Neural progenitor cell (in vitro differentiated cells): ENCODE measurements at regions not wholly inside any gene's neighbourhood (a gene's known extent, or its start where the extent isn't known, plus 50 kb on each side); places are given as distances from the start of the nearest gene placed in this dataset.

ENCODE experiments used
- DNase-seq: peaks from one replicate; pipeline ENCODE4 v3.0.0-alpha.2; 2016; ENCODE audit warnings: low spot score
- H2AFZ ChIP-seq: fragments of 200-600 bp; sonication (generic); replicated peaks from 2 replicates; pipeline ENCODE4 v1.6.1; 2016; ENCODE audit warnings: antibody characterized with exemption
- H3F3A ChIP-seq: fragments of 200-600 bp; sonication (generic); 2 replicates; pipeline ENCODE4 v1.6.1; 2016; ENCODE audit warnings: antibody characterized with exemption, low read depth
- H3K27ac ChIP-seq: fragments of 200-600 bp; sonication (generic); 2 replicates; pipeline ENCODE4 v1.5.1; 2016; ENCODE audit warnings: mild to moderate bottlenecking
- H3K27me3 ChIP-seq: fragments of 200-600 bp; sonication (generic); 2 replicates; pipeline ENCODE4 v1.6.1; 2016; ENCODE audit warnings: mild to moderate bottlenecking, moderate library complexity
- H3K36me3 ChIP-seq: fragments of 200-600 bp; sonication (generic); 2 replicates; pipeline ENCODE4 v1.5.1; 2016
- H3K4me1 ChIP-seq: fragments of 200-600 bp; sonication (generic); 2 replicates; pipeline ENCODE4 v1.6.1; 2016; ENCODE audit warnings: mixed run types
- H3K4me2 ChIP-seq: fragments of 200-600 bp; sonication (generic); 2 replicates; pipeline ENCODE4 v1.6.1; 2016
- H3K4me3 ChIP-seq: fragments of 200-600 bp; sonication (generic); 2 replicates; pipeline ENCODE4 v1.5.1; 2016
- H3K79me2 ChIP-seq: fragments of 200-600 bp; sonication (generic); 2 replicates; pipeline ENCODE4 v1.6.1; 2016; ENCODE audit warnings: low read depth
- H3K9ac ChIP-seq: fragments of 200-600 bp; sonication (generic); 2 replicates; pipeline ENCODE4 v1.6.1; 2016
- H3K9me3 ChIP-seq: fragments of 200-600 bp; sonication (generic); 2 replicates; pipeline ENCODE4 v1.5.1; 2016; ENCODE audit warnings: low read depth
- H4K20me1 ChIP-seq: fragments of 200-600 bp; sonication (generic); 2 replicates; pipeline ENCODE4 v1.6.1; 2016; ENCODE audit warnings: low read depth
- H3K27ac Mint-ChIP-seq: 3 replicates; pipeline ENCODE4 v1.8.0; 2021; ENCODE audit warnings: mixed read lengths
- H3K27me3 Mint-ChIP-seq: 2 replicates; pipeline ENCODE4 v1.8.0; 2022; ENCODE audit warnings: low read depth, mild to moderate bottlenecking, inconsistent platforms, moderate library complexity, mixed read lengths; ENCODE audit not compliant: insufficient read depth
- H3K36me3 Mint-ChIP-seq: 3 replicates; pipeline ENCODE4 v1.8.0; 2021; ENCODE audit warnings: mixed read lengths
- H3K4me1 Mint-ChIP-seq: 3 replicates; pipeline ENCODE4 v1.8.0; 2021; ENCODE audit warnings: mixed read lengths
- H3K4me3 Mint-ChIP-seq: 3 replicates; pipeline ENCODE4 v1.8.0; 2021; ENCODE audit warnings: mild to moderate bottlenecking, moderate library complexity, mixed read lengths
- H3K9me3 Mint-ChIP-seq: 3 replicates; pipeline ENCODE4 v1.8.0; 2020; ENCODE audit warnings: mixed read lengths
- CTCF ChIP-seq: fragments of 200-600 bp; sonication (generic); IDR thresholded peaks from 2 replicates; pipeline ENCODE4 v1.5.1; 2017; ENCODE audit warnings: antibody characterized with exemption, mild to moderate bottlenecking
- EZH2 ChIP-seq: fragments of 200-600 bp; sonication (generic); IDR thresholded peaks from 2 replicates; pipeline ENCODE4 v1.6.1; 2017; ENCODE audit warnings: antibody characterized with exemption, mild to moderate bottlenecking, moderate library complexity
- EZH2phosphoT487 ChIP-seq: fragments of 200-600 bp; sonication (generic); IDR thresholded peaks from 2 replicates; pipeline ENCODE4 v1.6.1; 2017; ENCODE audit warnings: antibody characterized with exemption

- DNase-seq: no peak
- Histone ChIP-seq H2AFZ (no peak overlapping the region), H3K4me1 (peaks cover 22% of the 10 kb centered on the region), H3K9ac (no peak overlapping the region), H4K20me1 (no peaks in the 10 kb centered on the region), H3K9me3 (no peaks in the 10 kb centered on the region), H3K4me3 (no peak overlapping the region), H3K79me2 (no peaks in the 10 kb centered on the region), H3K27me3 (no peaks in the 10 kb centered on the region), H3F3A (peaks cover 14% of the 10 kb centered on the region), H3K27ac (no peak overlapping the region), H3K4me2 (no peak overlapping the region), H3K36me3 (no peaks in the 10 kb centered on the region)
- TF ChIP-seq EZH2phosphoT487 (no peak), CTCF (peak; percentile 22)
- H3K4me3 Mint-ChIP-seq: no peak overlapping the region
- no peaks in the 10 kb centered on the region for H3K36me3 Mint-ChIP-seq
- no peaks in the 10 kb centered on the region for H3K27me3 Mint-ChIP-seq
- peaks cover 52% of the 10 kb centered on the region for H3K4me1 Mint-ChIP-seq
- no peaks in the 10 kb centered on the region for H3K9me3 Mint-ChIP-seq
- H3K27ac Mint-ChIP-seq: no peak overlapping the region
These were observed 426.6 kb upstream of the THBS1 start for GRCh38 chr15:39154227-39154638.

- TF ChIP-seq EZH2 (no peak), EZH2phosphoT487 (no peak), CTCF (no peak)
- Mint-ChIP-seq H3K27me3 (no peaks in the 10 kb centered on the region), H3K4me3 (no peak overlapping the region), H3K27ac (no peak overlapping the region), H3K36me3 (no peaks in the 10 kb centered on the region), H3K9me3 (no peaks in the 10 kb centered on the region), H3K4me1 (peaks cover 50% of the 10 kb centered on the region)
- Histone ChIP-seq H4K20me1 (no peaks in the 10 kb centered on the region), H3K79me2 (no peaks in the 10 kb centered on the region), H3F3A (peaks cover 14% of the 10 kb centered on the region), H3K27ac (no peak overlapping the region), H3K27me3 (no peaks in the 10 kb centered on the region), H2AFZ (no peak overlapping the region), H3K9me3 (no peaks in the 10 kb centered on the region), H3K4me2 (no peak overlapping the region), H3K9ac (no peak overlapping the region), H3K4me1 (peaks cover 22% of the 10 kb centered on the region), H3K36me3 (no peaks in the 10 kb centered on the region), H3K4me3 (no peak overlapping the region)
- no peak for DNase-seq
These were observed 426.1 kb upstream of the THBS1 start for GRCh38 chr15:39154776-39155175.

- Histone ChIP-seq H3K9me3 (no peaks in the 10 kb centered on the region), H3K4me3 (no peak overlapping the region), H3K9ac (no peak overlapping the region), H3K4me2 (no peak overlapping the region), H4K20me1 (no peaks in the 10 kb centered on the region), H3F3A (peaks cover 14% of the 10 kb centered on the region), H3K27me3 (no peaks in the 10 kb centered on the region), H3K4me1 (peaks cover 22% of the 10 kb centered on the region), H3K36me3 (no peaks in the 10 kb centered on the region), H3K79me2 (no peaks in the 10 kb centered on the region), H2AFZ (no peak overlapping the region), H3K27ac (no peak overlapping the region)
- no peak for DNase-seq
- no peaks in the 10 kb centered on the region for H3K27me3 Mint-ChIP-seq
- no peak overlapping the region for H3K4me3 Mint-ChIP-seq
- peaks cover 46% of the 10 kb centered on the region for H3K4me1 Mint-ChIP-seq
- no peaks in the 10 kb centered on the region for H3K36me3 Mint-ChIP-seq
- H3K9me3 Mint-ChIP-seq: no peaks in the 10 kb centered on the region
- H3K27ac Mint-ChIP-seq: no peak overlapping the region
- no peak for TF ChIP-seq EZH2
- no peak for TF ChIP-seq EZH2phosphoT487
- no peak for TF ChIP-seq CTCF
These were observed 424.7 kb upstream of the THBS1 start for GRCh38 chr15:39156166-39156565.
